SK-N-SH (cell line): ENCODE measurements at regions not wholly inside any gene's neighbourhood (a gene's known extent, or its start where the extent isn't known, plus 50 kb on each side); places are given as distances from the start of the nearest gene placed in this dataset.

Experiments
- POLR2AphosphoS5 ChIP-seq: IDR thresholded peaks from 2 replicates; pipeline ENCODE4 v1.6.1; 2012; ENCODE audit warnings: low read depth, low read length
- SMC3 ChIP-seq: IDR thresholded peaks from 2 replicates; pipeline ENCODE4 v1.6.1; 2012; ENCODE audit warnings: low read depth, low read length, improper control_type of control experiment
- TF ChIP-seq, protein P1 (sequence below): IDR thresholded peaks from 2 replicates; pipeline ENCODE4 v1.6.1; 2012; ENCODE audit warnings: mild to moderate bottlenecking, low read depth, low read length, moderate library complexity

DNA sequence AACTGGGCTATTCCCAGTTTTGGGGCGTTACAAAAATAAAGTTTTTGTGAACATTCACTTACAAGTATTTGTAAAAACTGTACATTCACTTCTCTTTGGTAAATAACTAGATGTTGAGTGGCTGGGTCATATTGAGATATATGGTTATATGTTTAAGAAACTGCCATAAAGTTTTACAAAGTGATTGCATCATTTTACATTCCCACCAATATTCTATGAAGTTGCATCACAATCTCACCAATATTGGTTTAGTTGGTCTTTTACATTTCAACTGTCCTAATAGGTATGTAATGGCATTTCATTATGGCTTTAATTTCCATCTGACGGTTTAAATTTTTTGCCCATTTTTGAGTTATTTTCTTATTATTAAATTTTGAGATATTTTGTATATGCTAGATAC, 251.7 kb upstream of the GNAI1 start:
- no peak for TF ChIP-seq SMC3
- TF ChIP-seq, protein P1, sequence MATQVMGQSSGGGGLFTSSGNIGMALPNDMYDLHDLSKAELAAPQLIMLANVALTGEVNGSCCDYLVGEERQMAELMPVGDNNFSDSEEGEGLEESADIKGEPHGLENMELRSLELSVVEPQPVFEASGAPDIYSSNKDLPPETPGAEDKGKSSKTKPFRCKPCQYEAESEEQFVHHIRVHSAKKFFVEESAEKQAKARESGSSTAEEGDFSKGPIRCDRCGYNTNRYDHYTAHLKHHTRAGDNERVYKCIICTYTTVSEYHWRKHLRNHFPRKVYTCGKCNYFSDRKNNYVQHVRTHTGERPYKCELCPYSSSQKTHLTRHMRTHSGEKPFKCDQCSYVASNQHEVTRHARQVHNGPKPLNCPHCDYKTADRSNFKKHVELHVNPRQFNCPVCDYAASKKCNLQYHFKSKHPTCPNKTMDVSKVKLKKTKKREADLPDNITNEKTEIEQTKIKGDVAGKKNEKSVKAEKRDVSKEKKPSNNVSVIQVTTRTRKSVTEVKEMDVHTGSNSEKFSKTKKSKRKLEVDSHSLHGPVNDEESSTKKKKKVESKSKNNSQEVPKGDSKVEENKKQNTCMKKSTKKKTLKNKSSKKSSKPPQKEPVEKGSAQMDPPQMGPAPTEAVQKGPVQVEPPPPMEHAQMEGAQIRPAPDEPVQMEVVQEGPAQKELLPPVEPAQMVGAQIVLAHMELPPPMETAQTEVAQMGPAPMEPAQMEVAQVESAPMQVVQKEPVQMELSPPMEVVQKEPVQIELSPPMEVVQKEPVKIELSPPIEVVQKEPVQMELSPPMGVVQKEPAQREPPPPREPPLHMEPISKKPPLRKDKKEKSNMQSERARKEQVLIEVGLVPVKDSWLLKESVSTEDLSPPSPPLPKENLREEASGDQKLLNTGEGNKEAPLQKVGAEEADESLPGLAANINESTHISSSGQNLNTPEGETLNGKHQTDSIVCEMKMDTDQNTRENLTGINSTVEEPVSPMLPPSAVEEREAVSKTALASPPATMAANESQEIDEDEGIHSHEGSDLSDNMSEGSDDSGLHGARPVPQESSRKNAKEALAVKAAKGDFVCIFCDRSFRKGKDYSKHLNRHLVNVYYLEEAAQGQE: no peak
- TF ChIP-seq POLR2AphosphoS5: no peak
